ENCODE measurements at regions not wholly inside any gene's neighbourhood (a gene's known extent, or its start where the extent isn't known, plus 50 kb on each side); places are given as distances from the start of the nearest gene placed in this dataset.
"Not testable (repeated sequence)": the region's sequence is repeated elsewhere in the genome, so short reads cannot be mapped to it uniquely, and the experiment has no call there.

DNA sequence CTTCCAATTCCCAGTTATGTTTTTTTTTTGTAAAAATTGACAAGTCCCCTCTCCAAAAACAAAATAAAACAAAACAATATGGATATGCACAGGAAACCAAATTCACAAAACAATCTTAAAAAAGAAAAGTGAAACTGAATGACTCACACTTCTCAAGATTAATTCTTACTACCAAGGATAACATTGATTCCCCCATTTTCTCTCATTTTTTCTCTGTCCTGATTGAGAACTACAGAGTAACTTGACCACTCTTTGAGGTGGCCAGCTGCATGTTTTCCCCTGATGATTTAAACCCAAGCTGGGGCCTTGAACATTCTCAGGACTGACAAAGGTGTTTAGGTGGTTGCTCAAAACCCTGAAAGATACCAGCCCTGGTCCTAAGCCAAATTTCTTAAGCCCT is 149.0 kb downstream of the AHSP start:
- Histone ChIP-seq H2AFZ (ENCODE audit: low read depth, low read length, severe bottlenecking) (no peak overlapping the region), H3K36me3 (ENCODE audit: low read length) (no peaks in the 10 kb centered on the region), H3K27ac (ENCODE audit: low read depth, low read length) (no peak overlapping the region), H3K9ac (ENCODE audit: low read length) (no peak overlapping the region), H3K4me2 (ENCODE audit: low read depth, low read length, poor library complexity, severe bottlenecking) (no peak overlapping the region), H3K9me2 (replicated peaks; ENCODE audit: insufficient read depth, low read length) (no peaks in the 10 kb centered on the region), H3F3A (ENCODE audit: insufficient read depth) (no peaks in the 10 kb centered on the region), H3K79me2 (ENCODE audit: insufficient read depth, low read length) (no peaks in the 10 kb centered on the region), H3K27me3 (ENCODE audit: low read length) (no peaks in the 10 kb centered on the region), H3K9me3 (ENCODE audit: insufficient read depth, low read length) (no peaks in the 10 kb centered on the region), H3K4me3 (ENCODE audit: insufficient read depth, low read length, poor library complexity, severe bottlenecking) (no peak overlapping the region), H4K20me1 (ENCODE audit: low read depth, low read length) (no peaks in the 10 kb centered on the region)
- no peak for TF ChIP-seq EZH2phosphoT487 (conservative IDR thresholded peaks at IDR 0.05; ENCODE audit: low read length)
- TF ChIP-seq, protein P1, sequence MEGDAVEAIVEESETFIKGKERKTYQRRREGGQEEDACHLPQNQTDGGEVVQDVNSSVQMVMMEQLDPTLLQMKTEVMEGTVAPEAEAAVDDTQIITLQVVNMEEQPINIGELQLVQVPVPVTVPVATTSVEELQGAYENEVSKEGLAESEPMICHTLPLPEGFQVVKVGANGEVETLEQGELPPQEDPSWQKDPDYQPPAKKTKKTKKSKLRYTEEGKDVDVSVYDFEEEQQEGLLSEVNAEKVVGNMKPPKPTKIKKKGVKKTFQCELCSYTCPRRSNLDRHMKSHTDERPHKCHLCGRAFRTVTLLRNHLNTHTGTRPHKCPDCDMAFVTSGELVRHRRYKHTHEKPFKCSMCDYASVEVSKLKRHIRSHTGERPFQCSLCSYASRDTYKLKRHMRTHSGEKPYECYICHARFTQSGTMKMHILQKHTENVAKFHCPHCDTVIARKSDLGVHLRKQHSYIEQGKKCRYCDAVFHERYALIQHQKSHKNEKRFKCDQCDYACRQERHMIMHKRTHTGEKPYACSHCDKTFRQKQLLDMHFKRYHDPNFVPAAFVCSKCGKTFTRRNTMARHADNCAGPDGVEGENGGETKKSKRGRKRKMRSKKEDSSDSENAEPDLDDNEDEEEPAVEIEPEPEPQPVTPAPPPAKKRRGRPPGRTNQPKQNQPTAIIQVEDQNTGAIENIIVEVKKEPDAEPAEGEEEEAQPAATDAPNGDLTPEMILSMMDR (IDR thresholded peaks at IDR 0.05; ENCODE audit: insufficient read depth, low read length, poor library complexity, severe bottlenecking), result no peak

- Histone ChIP-seq H3K27ac (ENCODE audit: low read depth, low read length) (no peak overlapping the region), H3K9me3 (ENCODE audit: insufficient read depth, low read length) (no peaks in the 10 kb centered on the region), H3K79me2 (ENCODE audit: insufficient read depth, low read length) (no peaks in the 10 kb centered on the region), H3K27me3 (ENCODE audit: low read length) (no peaks in the 10 kb centered on the region), H3K4me3 (ENCODE audit: insufficient read depth, low read length, poor library complexity, severe bottlenecking) (no peak overlapping the region), H3F3A (ENCODE audit: insufficient read depth) (no peaks in the 10 kb centered on the region), H2AFZ (ENCODE audit: low read depth, low read length, severe bottlenecking) (no peak overlapping the region), H3K36me3 (ENCODE audit: low read length) (no peaks in the 10 kb centered on the region), H3K4me2 (ENCODE audit: low read depth, low read length, poor library complexity, severe bottlenecking) (no peak overlapping the region), H4K20me1 (ENCODE audit: low read depth, low read length) (no peaks in the 10 kb centered on the region), H3K9ac (ENCODE audit: low read length) (no peak overlapping the region), H3K9me2 (replicated peaks; ENCODE audit: insufficient read depth, low read length) (no peaks in the 10 kb centered on the region)
- TF ChIP-seq, protein P1 (IDR thresholded peaks at IDR 0.05; ENCODE audit: insufficient read depth, low read length, poor library complexity, severe bottlenecking), result no peak
- no peak for TF ChIP-seq EZH2phosphoT487 (conservative IDR thresholded peaks at IDR 0.05; ENCODE audit: low read length)
These were observed 151.1 kb downstream of the AHSP start for GRCh38 chr16:31678649-31679325.

DNA sequence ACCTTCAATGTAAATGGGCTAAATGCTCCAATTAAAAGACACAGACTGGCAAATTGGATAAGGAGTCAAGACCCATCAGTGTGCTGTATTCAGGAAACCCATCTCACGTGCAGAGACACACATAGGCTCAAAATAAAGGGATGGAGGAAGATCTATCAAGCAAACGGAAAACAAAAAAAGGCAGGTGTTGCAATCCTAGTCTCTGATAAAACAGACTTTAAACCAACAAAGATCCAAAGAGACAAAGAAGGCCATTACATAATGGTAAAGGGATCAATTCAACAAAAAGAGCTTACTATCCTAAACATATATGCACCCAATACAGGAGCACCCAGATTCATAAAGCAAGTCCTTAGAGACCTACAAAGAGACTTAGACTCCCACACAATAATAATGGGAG is 161.6 kb downstream of the AHSP start:
- H3K27ac ChIP-seq (ENCODE audit: low read depth, low read length); H3K9me3 ChIP-seq (ENCODE audit: insufficient read depth, low read length); H3K27me3 ChIP-seq (ENCODE audit: low read length); H4K20me1 ChIP-seq (ENCODE audit: low read depth, low read length); H3K4me3 ChIP-seq (ENCODE audit: insufficient read depth, low read length, poor library complexity, severe bottlenecking); H3K79me2 ChIP-seq (ENCODE audit: insufficient read depth, low read length); H3K9me2 ChIP-seq (replicated peaks; ENCODE audit: insufficient read depth, low read length); H3K36me3 ChIP-seq (ENCODE audit: low read length); H3K9ac ChIP-seq (ENCODE audit: low read length); H3F3A ChIP-seq (ENCODE audit: insufficient read depth); H2AFZ ChIP-seq (ENCODE audit: low read depth, low read length, severe bottlenecking); H3K4me2 ChIP-seq (ENCODE audit: low read depth, low read length, poor library complexity, severe bottlenecking): not testable (repeated sequence)

DNA sequence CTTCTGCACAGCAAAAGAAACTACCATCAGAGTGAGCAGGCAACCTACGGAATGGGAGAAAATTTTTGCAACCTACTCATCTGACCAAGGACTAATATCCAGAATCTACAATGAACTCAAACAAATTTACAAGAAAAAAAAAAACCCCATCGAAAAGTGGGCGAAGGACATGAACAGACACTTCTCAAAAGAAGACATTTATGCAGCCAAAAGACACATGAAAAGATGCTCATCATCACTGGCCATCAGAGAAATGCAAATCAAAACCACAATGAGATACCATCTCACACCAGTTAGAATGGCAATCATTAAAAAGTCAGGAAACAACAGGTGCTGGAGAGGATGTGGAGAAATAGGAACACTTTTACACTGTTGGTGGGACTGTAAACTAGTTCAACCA is 164.6 kb downstream of the AHSP start:
- not testable (repeated sequence) for H3K27me3 ChIP-seq (ENCODE audit: low read length); H2AFZ ChIP-seq (ENCODE audit: low read depth, low read length, severe bottlenecking)

More for the DNA sequence above, 164.6 kb downstream of the AHSP start:
- H3F3A ChIP-seq (ENCODE audit: insufficient read depth); H3K4me3 ChIP-seq (ENCODE audit: insufficient read depth, low read length, poor library complexity, severe bottlenecking); H3K9ac ChIP-seq (ENCODE audit: low read length); H3K9me3 ChIP-seq (ENCODE audit: insufficient read depth, low read length); H3K9me2 ChIP-seq (replicated peaks; ENCODE audit: insufficient read depth, low read length); H3K4me2 ChIP-seq (ENCODE audit: low read depth, low read length, poor library complexity, severe bottlenecking); H4K20me1 ChIP-seq (ENCODE audit: low read depth, low read length); H3K79me2 ChIP-seq (ENCODE audit: insufficient read depth, low read length); H3K27ac ChIP-seq (ENCODE audit: low read depth, low read length); H3K36me3 ChIP-seq (ENCODE audit: low read length): not testable (repeated sequence)

All from SU-DHL-6 (cell line).